Neural cell (in vitro differentiated cells): ENCODE measurements at regions not wholly inside any gene's neighbourhood (a gene's known extent, or its start where the extent isn't known, plus 50 kb on each side); places are given as distances from the start of the nearest gene placed in this dataset.

Experiments
- H2AFZ ChIP-seq: fragments of 200-600, 300-800 bp; sonication (generic), shearing (Covaris generic); 2 replicates; pipeline ENCODE4 v1.6.0; 2014; ENCODE audit warnings: low read depth, mild to moderate bottlenecking, antibody characterized with exemption, low read length, moderate library complexity
- H3F3A ChIP-seq: fragments of 200-600 bp; shearing (Covaris generic); 2 replicates; pipeline ENCODE4 v1.6.1; 2016; ENCODE audit warnings: mild to moderate bottlenecking, moderate library complexity, mixed read lengths, antibody characterized with exemption, low read length; ENCODE audit not compliant: insufficient read depth, poor library complexity, severe bottlenecking
- H3K27ac ChIP-seq: fragments of 200-600, 300-800 bp; sonication (generic), shearing (Covaris generic); 2 replicates; pipeline ENCODE4 v1.5.1; 2014; ENCODE audit warnings: mild to moderate bottlenecking, low read length, moderate library complexity
- H3K27me3 ChIP-seq: fragments of 300-800, 200-600 bp; sonication (generic), shearing (Covaris generic); 2 replicates; pipeline ENCODE4 v1.6.0; 2014; ENCODE audit warnings: mild to moderate bottlenecking, low read depth, low read length, moderate library complexity; ENCODE audit not compliant: insufficient read depth
- H3K36me3 ChIP-seq: fragments of 300-800, 200-600 bp; sonication (generic), shearing (Covaris generic); 2 replicates; pipeline ENCODE4 v1.5.1; 2014; ENCODE audit warnings: mild to moderate bottlenecking, antibody characterized with exemption, low read length, moderate library complexity; ENCODE audit not compliant: insufficient read depth
- H3K4me2 ChIP-seq: fragments of 300-800, 200-600 bp; sonication (generic), shearing (Covaris generic); 2 replicates; pipeline ENCODE4 v1.6.0; 2014; ENCODE audit warnings: mild to moderate bottlenecking, low read length
- H3K4me3 ChIP-seq: fragments of 300-800, 200-600 bp; sonication (generic), shearing (Covaris generic); 2 replicates; pipeline ENCODE4 v1.5.1; 2014; ENCODE audit warnings: mild to moderate bottlenecking, low read length, moderate library complexity
- H3K79me2 ChIP-seq: fragments of 200-600 bp; shearing (Covaris generic); replicated peaks from 2 replicates; pipeline ENCODE4 v1.6.0; 2014; ENCODE audit warnings: mild to moderate bottlenecking, low read length, moderate library complexity; ENCODE audit not compliant: insufficient read depth
- H3K9ac ChIP-seq: fragments of 300-800, 200-600 bp; sonication (generic), shearing (Covaris generic); 2 replicates; pipeline ENCODE4 v1.6.1; 2016; ENCODE audit warnings: mild to moderate bottlenecking, low read length, mixed read lengths
- H3K9me2 ChIP-seq: fragments of 200-600 bp; shearing (Covaris generic); 2 replicates; pipeline ENCODE4 v1.6.1; 2016; ENCODE audit warnings: mild to moderate bottlenecking, low read length, mixed read lengths; ENCODE audit not compliant: insufficient read depth
- H3K9me3 ChIP-seq: fragments of 200-600, 300-800 bp; sonication (generic), shearing (Covaris generic); 2 replicates; pipeline ENCODE4 v1.6.1; 2016; ENCODE audit warnings: mild to moderate bottlenecking, mixed run types, low read length, moderate library complexity, mixed read lengths
- H4K20me1 ChIP-seq: fragments of 200-600 bp; shearing (Covaris generic); 2 replicates; pipeline ENCODE4 v1.6.1; 2016; ENCODE audit warnings: mild to moderate bottlenecking, mixed run types; ENCODE audit not compliant: insufficient read depth
- CTCF ChIP-seq: fragments of 450-650 bp; IDR thresholded peaks from 2 replicates; pipeline ENCODE4 v1.5.1; 2014; ENCODE audit warnings: antibody characterized with exemption, mild to moderate bottlenecking, moderate library complexity; ENCODE audit not compliant: poor library complexity, severe bottlenecking
- EP300 ChIP-seq: fragments of 450-650 bp; conservative IDR thresholded peaks from 2 replicates; pipeline ENCODE4 v1.6.1; 2014; ENCODE audit warnings: antibody characterized with exemption, mild to moderate bottlenecking, moderate library complexity; ENCODE audit not compliant: poor library complexity, severe bottlenecking
- EZH2 ChIP-seq: fragments of 200-600, 300-800 bp; shearing (Covaris generic), sonication (generic); IDR thresholded peaks from 2 replicates; pipeline ENCODE4 v1.6.1; 2014; ENCODE audit warnings: antibody characterized with exemption, low read length, borderline replicate concordance, mild to moderate bottlenecking; ENCODE audit not compliant: insufficient read depth, poor library complexity, severe bottlenecking
- MXI1 ChIP-seq: fragments of 450-650 bp; conservative IDR thresholded peaks from 2 replicates; pipeline ENCODE4 v1.6.1; 2014; ENCODE audit warnings: antibody characterized with exemption, mild to moderate bottlenecking; ENCODE audit not compliant: poor library complexity, severe bottlenecking
- POLR2AphosphoS5 ChIP-seq: IDR thresholded peaks from 2 replicates; pipeline ENCODE4 v1.6.1; 2012
- RAD21 ChIP-seq: fragments of 450-650 bp; conservative IDR thresholded peaks from 2 replicates; pipeline ENCODE4 v1.6.1; 2014; ENCODE audit warnings: antibody characterized with exemption, mild to moderate bottlenecking, moderate library complexity
- REST ChIP-seq: IDR thresholded peaks from 2 replicates; pipeline ENCODE4 v1.6.1; 2012; ENCODE audit warnings: borderline replicate concordance
- SMC3 ChIP-seq: fragments of 450-650 bp; conservative IDR thresholded peaks from 2 replicates; pipeline ENCODE4 v1.6.1; 2014; ENCODE audit warnings: antibody characterized with exemption, mild to moderate bottlenecking, moderate library complexity; ENCODE audit not compliant: poor library complexity
- TAF1 ChIP-seq: IDR thresholded peaks from 2 replicates; pipeline ENCODE4 v1.6.1; 2012; ENCODE audit warnings: low read depth

GRCh38 chr20:60509407-60509806 lies 551.2 kb downstream of the CDH26 start:
- Histone ChIP-seq H3K9ac (no peak overlapping the region), H3K36me3 (no peaks in the 10 kb centered on the region), H3K4me2 (no peak overlapping the region), H3K79me2 (no peaks in the 10 kb centered on the region), H3K9me2 (no peaks in the 10 kb centered on the region), H3K9me3 (no peaks in the 10 kb centered on the region), H3K4me3 (no peak overlapping the region), H4K20me1 (no peaks in the 10 kb centered on the region), H3K27ac (no peak overlapping the region), H3F3A (no peaks in the 10 kb centered on the region), H3K27me3 (no peaks in the 10 kb centered on the region), H2AFZ (no peak overlapping the region)
- TF ChIP-seq EP300 (no peak), POLR2AphosphoS5 (no peak), RAD21 (no peak), CTCF (no peak), SMC3 (no peak), TAF1 (no peak), REST (no peak), EZH2 (no peak), MXI1 (no peak)

GRCh38 chr20:60510356-60510755 lies 552.1 kb downstream of the CDH26 start:
- H3K79me2 ChIP-seq, result no peaks in the 10 kb centered on the region
- no peak overlapping the region for H3K4me3 ChIP-seq
- H3K9me3 ChIP-seq, result no peaks in the 10 kb centered on the region
- no peaks in the 10 kb centered on the region for H3K36me3 ChIP-seq
- H3K9ac ChIP-seq, result no peak overlapping the region
- H3K27ac ChIP-seq, result no peak overlapping the region
- no peak overlapping the region for H3K4me2 ChIP-seq
- no peak overlapping the region for H2AFZ ChIP-seq
- H4K20me1 ChIP-seq, result no peaks in the 10 kb centered on the region
- no peaks in the 10 kb centered on the region for H3F3A ChIP-seq
- TF ChIP-seq POLR2AphosphoS5 (no peak), CTCF (no peak), EP300 (no peak), MXI1 (no peak), SMC3 (no peak), EZH2 (no peak), TAF1 (no peak), RAD21 (no peak)
- no peaks in the 10 kb centered on the region for H3K27me3 ChIP-seq
- no peaks in the 10 kb centered on the region for H3K9me2 ChIP-seq
